ENCODE measurements at regions not wholly inside any gene's neighbourhood (a gene's known extent, or its start where the extent isn't known, plus 50 kb on each side); places are given as distances from the start of the nearest gene placed in this dataset.

- no peak for TF ChIP-seq INSM2 (tag by site-specific recombination; IDR thresholded peaks at IDR 0.05)
- TF ChIP-seq ZNF19 (tag by site-specific recombination; IDR thresholded peaks at IDR 0.05; ENCODE audit: low read depth): no peak
- no peak for TF ChIP-seq AEBP2 (tag by site-specific recombination; IDR thresholded peaks at IDR 0.05; ENCODE audit: borderline replicate concordance)
- no peak for TF ChIP-seq ZNF830 (tag by site-specific recombination; IDR thresholded peaks at IDR 0.05; ENCODE audit: low read depth)
- TF ChIP-seq MZF1 (tag by site-specific recombination; IDR thresholded peaks at IDR 0.05; ENCODE audit: borderline replicate concordance): no peak
Observed at GRCh38 chr6:121756666-121757065, 321.2 kb downstream of the GJA1 start (continued).

- Histone ChIP-seq H3K9me3 (ENCODE audit: control insufficient read depth, insufficient read depth, low read depth, low read length) (no peaks in the 10 kb centered on the region), H3K4me1 (ENCODE audit: control insufficient read depth, insufficient read depth, low read length) (no peaks in the 10 kb centered on the region), H3K4me3 (ENCODE audit: low read depth, low read length) (no peak overlapping the region), H3K27ac (ENCODE audit: extremely low read depth, low read depth, low read length) (no peak overlapping the region), H3K36me3 (ENCODE audit: control insufficient read depth in 2 of 2, insufficient read depth in 1 of 2, low read length in 2 of 2) (no peaks in the 10 kb centered on the region)
- TF ChIP-seq ZNF2 (tag by site-specific recombination; IDR thresholded peaks at IDR 0.05) (no peak), ZNF560 (tag by site-specific recombination; IDR thresholded peaks at IDR 0.05; ENCODE audit: borderline replicate concordance) (no peak), ZNF146 (tag by site-specific recombination; IDR thresholded peaks at IDR 0.05) (no peak), ZNF114 (tag by site-specific recombination; IDR thresholded peaks at IDR 0.05) (no peak), ZBTB17 (tag by site-specific recombination; IDR thresholded peaks at IDR 0.05) (no peak), ZNF133 (tag by site-specific recombination; IDR thresholded peaks at IDR 0.05) (no peak), ZNF664 (tag by site-specific recombination; IDR thresholded peaks at IDR 0.05) (no peak), ZNF140 (tag by site-specific recombination; IDR thresholded peaks at IDR 0.05) (no peak), ZXDB (tag by site-specific recombination; IDR thresholded peaks at IDR 0.05) (no peak), MZF1 (tag by site-specific recombination; IDR thresholded peaks at IDR 0.05; ENCODE audit: borderline replicate concordance) (no peak), BCL11A (tag by site-specific recombination; IDR thresholded peaks at IDR 0.05; ENCODE audit: low read depth) (no peak), ZNF830 (tag by site-specific recombination; IDR thresholded peaks at IDR 0.05; ENCODE audit: low read depth) (no peak), ZNF600 (tag by site-specific recombination; IDR thresholded peaks at IDR 0.05) (no peak), ZNF18 (tag by site-specific recombination; IDR thresholded peaks at IDR 0.05) (no peak), ZBTB8A (tag by site-specific recombination; IDR thresholded peaks at IDR 0.05) (no peak)
- ChIA-PET CTCF (no interaction called here), POLR2A (no interaction called here)
Observed at GRCh38 chr6:121759370-121759769, 323.9 kb downstream of the GJA1 start.

- POLR2A ChIA-PET: no interaction called here
- no peaks in the 10 kb centered on the region for H3K36me3 ChIP-seq (ENCODE audit: control insufficient read depth in 2 of 2, insufficient read depth in 1 of 2, low read length in 2 of 2)
- H3K4me1 ChIP-seq (ENCODE audit: control insufficient read depth, insufficient read depth, low read length): no peaks in the 10 kb centered on the region
- H3K9me3 ChIP-seq (ENCODE audit: control insufficient read depth, insufficient read depth, low read depth, low read length): no peaks in the 10 kb centered on the region
- no peak overlapping the region for H3K27ac ChIP-seq (ENCODE audit: extremely low read depth, low read depth, low read length)
- no peak overlapping the region for H3K4me3 ChIP-seq (ENCODE audit: low read depth, low read length)
- CTCF ChIA-PET: no interaction called here
- TF ChIP-seq ZNF558 (tag by site-specific recombination; IDR thresholded peaks at IDR 0.05) (no peak), ZNF549 (tag by site-specific recombination; IDR thresholded peaks at IDR 0.05) (no peak), ZSCAN16 (tag by site-specific recombination; IDR thresholded peaks at IDR 0.05) (no peak), ZFP41 (tag by site-specific recombination; IDR thresholded peaks at IDR 0.05; ENCODE audit: borderline replicate concordance) (no peak), HOXC10 (CRISPR knock-in tag; IDR thresholded peaks at IDR 0.05) (no peak), ZNF423 (tag by site-specific recombination; IDR thresholded peaks at IDR 0.05) (no peak), ZNF501 (tag by site-specific recombination; IDR thresholded peaks at IDR 0.05) (no peak), INSM2 (tag by site-specific recombination; IDR thresholded peaks at IDR 0.05) (no peak), ZBTB17 (tag by site-specific recombination; IDR thresholded peaks at IDR 0.05) (no peak), ZNF571 (tag by site-specific recombination; IDR thresholded peaks at IDR 0.05) (no peak), ZSCAN23 (tag by site-specific recombination; IDR thresholded peaks at IDR 0.05) (no peak), ZNF174 (tag by site-specific recombination; IDR thresholded peaks at IDR 0.05) (no peak), ZNF211 (tag by site-specific recombination; IDR thresholded peaks at IDR 0.05; ENCODE audit: low read depth) (no peak), ZNF433 (tag by site-specific recombination; IDR thresholded peaks at IDR 0.05; ENCODE audit: low read depth) (no peak)
Observed at GRCh38 chr6:121760191-121760590, 324.7 kb downstream of the GJA1 start.
